IMR-90 (cell line): ENCODE measurements at regions not wholly inside any gene's neighbourhood (a gene's known extent, or its start where the extent isn't known, plus 50 kb on each side); places are given as distances from the start of the nearest gene placed in this dataset.

Experiments used
- CEBPB ChIP-seq: IDR thresholded peaks from 2 replicates; pipeline ENCODE4 v1.6.1; 2012; ENCODE audit warnings: low read depth, low read length, improper control_type of control experiment
- CHD1 ChIP-seq: IDR thresholded peaks from 2 replicates; pipeline ENCODE4 v1.6.1; 2012; ENCODE audit warnings: low read depth, low read length, improper control_type of control experiment
- FOS ChIP-seq: fragments of 150-350 bp; IDR thresholded peaks from 2 replicates; pipeline ENCODE4 v1.6.1; 2016; ENCODE audit warnings: low read depth, low read length
- MAFK ChIP-seq: IDR thresholded peaks from 2 replicates; pipeline ENCODE4 v1.6.1; 2012; ENCODE audit warnings: low read depth, low read length, improper control_type of control experiment
- MAZ ChIP-seq: IDR thresholded peaks from 2 replicates; pipeline ENCODE4 v1.6.1; 2012; ENCODE audit warnings: low read depth, mild to moderate bottlenecking, low read length, improper control_type of control experiment, moderate library complexity, borderline replicate concordance
- MXI1 ChIP-seq: IDR thresholded peaks from 2 replicates; pipeline ENCODE4 v1.6.1; 2012; ENCODE audit warnings: low read depth, mild to moderate bottlenecking, low read length, moderate library complexity, borderline replicate concordance
- POLR2A ChIP-seq: IDR thresholded peaks from 2 replicates; pipeline ENCODE4 v1.6.1; 2012; ENCODE audit warnings: mild to moderate bottlenecking, low read depth, low read length
- SMC3 ChIP-seq: fragments of 150-350 bp; IDR thresholded peaks from 2 replicates; pipeline ENCODE4 v1.6.1; 2016; ENCODE audit warnings: low read depth, mild to moderate bottlenecking, antibody characterized with exemption, low read length, moderate library complexity
- TF ChIP-seq, protein P1 (sequence below): fragments of 150-350 bp; IDR thresholded peaks from 2 replicates; pipeline ENCODE4 v1.6.1; 2016; ENCODE audit warnings: low read depth, mild to moderate bottlenecking, low read length, moderate library complexity, borderline replicate concordance
- TF ChIP-seq, protein P2 (sequence below): conservative IDR thresholded peaks from 2 replicates; pipeline ENCODE4 v1.5.1; 2012; ENCODE audit warnings: mild to moderate bottlenecking, low read depth, low read length, improper control_type of control experiment
- TF ChIP-seq, protein P3 (sequence below): fragments of 150-350 bp; IDR thresholded peaks from 2 replicates; pipeline ENCODE4 v1.6.1; 2017; ENCODE audit warnings: mild to moderate bottlenecking, antibody characterized with exemption, low read length, low read depth

DNA sequence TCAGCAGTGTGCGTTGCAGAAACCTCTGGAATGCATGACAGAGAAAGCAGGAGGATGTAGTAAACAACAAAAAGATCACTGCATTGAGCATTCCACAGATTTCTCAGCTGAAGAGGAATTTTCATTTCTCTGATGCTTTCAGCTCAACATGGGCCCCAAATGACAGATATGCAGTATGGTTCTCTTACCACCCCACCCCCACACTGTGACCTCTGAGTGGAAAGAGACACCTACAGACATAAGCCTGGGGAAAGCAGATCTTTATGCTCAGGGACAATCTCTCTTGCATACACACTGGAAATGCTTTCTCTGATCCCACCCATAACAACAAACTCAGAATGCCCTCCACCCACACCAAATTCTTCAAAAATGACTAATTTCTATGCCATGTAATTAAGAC is 983.7 kb upstream of the LCORL start:
- TF ChIP-seq, protein P1, sequence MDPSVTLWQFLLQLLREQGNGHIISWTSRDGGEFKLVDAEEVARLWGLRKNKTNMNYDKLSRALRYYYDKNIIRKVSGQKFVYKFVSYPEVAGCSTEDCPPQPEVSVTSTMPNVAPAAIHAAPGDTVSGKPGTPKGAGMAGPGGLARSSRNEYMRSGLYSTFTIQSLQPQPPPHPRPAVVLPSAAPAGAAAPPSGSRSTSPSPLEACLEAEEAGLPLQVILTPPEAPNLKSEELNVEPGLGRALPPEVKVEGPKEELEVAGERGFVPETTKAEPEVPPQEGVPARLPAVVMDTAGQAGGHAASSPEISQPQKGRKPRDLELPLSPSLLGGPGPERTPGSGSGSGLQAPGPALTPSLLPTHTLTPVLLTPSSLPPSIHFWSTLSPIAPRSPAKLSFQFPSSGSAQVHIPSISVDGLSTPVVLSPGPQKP: no peak
- TF ChIP-seq, protein P2, sequence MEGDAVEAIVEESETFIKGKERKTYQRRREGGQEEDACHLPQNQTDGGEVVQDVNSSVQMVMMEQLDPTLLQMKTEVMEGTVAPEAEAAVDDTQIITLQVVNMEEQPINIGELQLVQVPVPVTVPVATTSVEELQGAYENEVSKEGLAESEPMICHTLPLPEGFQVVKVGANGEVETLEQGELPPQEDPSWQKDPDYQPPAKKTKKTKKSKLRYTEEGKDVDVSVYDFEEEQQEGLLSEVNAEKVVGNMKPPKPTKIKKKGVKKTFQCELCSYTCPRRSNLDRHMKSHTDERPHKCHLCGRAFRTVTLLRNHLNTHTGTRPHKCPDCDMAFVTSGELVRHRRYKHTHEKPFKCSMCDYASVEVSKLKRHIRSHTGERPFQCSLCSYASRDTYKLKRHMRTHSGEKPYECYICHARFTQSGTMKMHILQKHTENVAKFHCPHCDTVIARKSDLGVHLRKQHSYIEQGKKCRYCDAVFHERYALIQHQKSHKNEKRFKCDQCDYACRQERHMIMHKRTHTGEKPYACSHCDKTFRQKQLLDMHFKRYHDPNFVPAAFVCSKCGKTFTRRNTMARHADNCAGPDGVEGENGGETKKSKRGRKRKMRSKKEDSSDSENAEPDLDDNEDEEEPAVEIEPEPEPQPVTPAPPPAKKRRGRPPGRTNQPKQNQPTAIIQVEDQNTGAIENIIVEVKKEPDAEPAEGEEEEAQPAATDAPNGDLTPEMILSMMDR: no peak
- no peak for TF ChIP-seq POLR2A
- TF ChIP-seq CHD1: no peak
- no peak for TF ChIP-seq MAZ
- TF ChIP-seq MXI1: no peak
- TF ChIP-seq FOS: no peak
- TF ChIP-seq CEBPB: no peak
- TF ChIP-seq SMC3: no peak
- no peak for TF ChIP-seq MAFK
- TF ChIP-seq, protein P3, sequence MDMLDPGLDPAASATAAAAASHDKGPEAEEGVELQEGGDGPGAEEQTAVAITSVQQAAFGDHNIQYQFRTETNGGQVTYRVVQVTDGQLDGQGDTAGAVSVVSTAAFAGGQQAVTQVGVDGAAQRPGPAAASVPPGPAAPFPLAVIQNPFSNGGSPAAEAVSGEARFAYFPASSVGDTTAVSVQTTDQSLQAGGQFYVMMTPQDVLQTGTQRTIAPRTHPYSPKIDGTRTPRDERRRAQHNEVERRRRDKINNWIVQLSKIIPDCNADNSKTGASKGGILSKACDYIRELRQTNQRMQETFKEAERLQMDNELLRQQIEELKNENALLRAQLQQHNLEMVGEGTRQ: no peak
